Testis (tissue), 2 donors: ENCODE measurements at regions not wholly inside any gene's neighbourhood (a gene's known extent, or its start where the extent isn't known, plus 50 kb on each side); places are given as distances from the start of the nearest gene placed in this dataset.

Experiments used
- DNase-seq: peaks from one replicate; pipeline ENCODE4 v3.0.0-alpha.2; 2019
- H3K27ac ChIP-seq, 2 donors: fragments of 200-600 bp; sonication (generic); one replicate each; pipeline ENCODE4 v1.5.1; 2019
- H3K27me3 ChIP-seq: fragments of 200-600 bp; sonication (generic); one replicate; pipeline ENCODE4 v1.5.1; 2019
- H3K36me3 ChIP-seq: fragments of 200-600 bp; sonication (generic); one replicate; pipeline ENCODE4 v1.5.1; 2017; ENCODE audit warnings: low read depth; ENCODE audit errors: missing control alignments
- H3K4me1 ChIP-seq: fragments of 200-600 bp; sonication (generic); one replicate; pipeline ENCODE4 v1.5.1; 2019
- H3K4me3 ChIP-seq, 2 donors: fragments of 200-600 bp; sonication (generic); one replicate each; pipeline ENCODE4 v1.5.1; 2017 to 2019
- H3K9me3 ChIP-seq: fragments of 200-600 bp; sonication (generic); one replicate; pipeline ENCODE4 v1.5.1; 2017
- POLR2A ChIP-seq: fragments of 450-650 bp; IDR thresholded peaks from one replicate; pipeline ENCODE4 v1.6.1; 2017; ENCODE audit warnings: antibody characterized with exemption, mild to moderate bottlenecking, moderate library complexity
- WGBS, 2 donors: methylation state at CpG; one replicate each; pipeline ENCODE4 v1.1.5; 2018; 5-methylcytosine and 5-hydroxymethylcytosine counted together
- intact Hi-C: fragments of 100-400 bp; cut with DNase I; formaldehyde crosslinking; loops from one replicate; pipeline ENCODE4 v1.15.1; 2023; ENCODE audit warnings: low total_unique reads
- TF ChIP-seq, protein P1 (sequence below), 3 experiments: fragments of 450-650 bp in 2 of 3; fragments of 200-600 bp in 1 of 3; sonication (generic) in 1 of 3; IDR thresholded peaks; one replicate each; pipeline ENCODE4 v1.5.1; 2016 to 2019; ENCODE audit warnings: antibody characterized with exemption in 3 of 3, mild to moderate bottlenecking in 2 of 3, moderate library complexity in 1 of 3

DNA sequence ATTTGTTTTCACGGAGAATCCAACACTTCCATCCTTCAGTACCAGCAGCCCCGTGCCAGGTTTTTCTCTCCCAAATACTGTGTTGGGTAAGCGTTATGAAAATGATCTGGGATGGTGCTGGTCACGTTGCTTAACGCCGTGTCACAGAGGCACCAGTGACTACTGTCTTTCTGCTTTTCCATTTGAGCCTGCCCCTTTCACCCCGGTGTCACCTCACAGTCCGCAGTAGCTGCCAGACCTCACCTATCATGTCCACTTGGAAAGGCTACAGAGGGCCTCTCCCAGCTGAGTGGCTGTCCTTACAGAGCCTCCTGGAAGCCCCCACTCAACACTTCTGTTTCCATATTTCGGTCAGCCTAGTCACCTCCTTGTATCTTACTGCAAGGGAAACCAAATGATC is 176.5 kb upstream of the ARID1B start:
- Histone ChIP-seq H3K4me3 (no peak overlapping the region), H3K4me1 (peaks cover 23% of the 10 kb centered on the region), H3K36me3 (no peaks in the 10 kb centered on the region), H3K27ac (peak overlapping the region; percentile 77 to 93), H3K27me3 (no peaks in the 10 kb centered on the region), H3K9me3 (no peaks in the 10 kb centered on the region)
- intact Hi-C loops, result no loop called here
- no peak for TF ChIP-seq POLR2A
- TF ChIP-seq, protein P1, sequence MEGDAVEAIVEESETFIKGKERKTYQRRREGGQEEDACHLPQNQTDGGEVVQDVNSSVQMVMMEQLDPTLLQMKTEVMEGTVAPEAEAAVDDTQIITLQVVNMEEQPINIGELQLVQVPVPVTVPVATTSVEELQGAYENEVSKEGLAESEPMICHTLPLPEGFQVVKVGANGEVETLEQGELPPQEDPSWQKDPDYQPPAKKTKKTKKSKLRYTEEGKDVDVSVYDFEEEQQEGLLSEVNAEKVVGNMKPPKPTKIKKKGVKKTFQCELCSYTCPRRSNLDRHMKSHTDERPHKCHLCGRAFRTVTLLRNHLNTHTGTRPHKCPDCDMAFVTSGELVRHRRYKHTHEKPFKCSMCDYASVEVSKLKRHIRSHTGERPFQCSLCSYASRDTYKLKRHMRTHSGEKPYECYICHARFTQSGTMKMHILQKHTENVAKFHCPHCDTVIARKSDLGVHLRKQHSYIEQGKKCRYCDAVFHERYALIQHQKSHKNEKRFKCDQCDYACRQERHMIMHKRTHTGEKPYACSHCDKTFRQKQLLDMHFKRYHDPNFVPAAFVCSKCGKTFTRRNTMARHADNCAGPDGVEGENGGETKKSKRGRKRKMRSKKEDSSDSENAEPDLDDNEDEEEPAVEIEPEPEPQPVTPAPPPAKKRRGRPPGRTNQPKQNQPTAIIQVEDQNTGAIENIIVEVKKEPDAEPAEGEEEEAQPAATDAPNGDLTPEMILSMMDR (IDR thresholded peaks at IDR 0.05), result no peak
- DNase-seq, result no peak
- 58 to 59% methylated on average over 9 of the region's 9 CpGs for WGBS, 2 donors

DNA sequence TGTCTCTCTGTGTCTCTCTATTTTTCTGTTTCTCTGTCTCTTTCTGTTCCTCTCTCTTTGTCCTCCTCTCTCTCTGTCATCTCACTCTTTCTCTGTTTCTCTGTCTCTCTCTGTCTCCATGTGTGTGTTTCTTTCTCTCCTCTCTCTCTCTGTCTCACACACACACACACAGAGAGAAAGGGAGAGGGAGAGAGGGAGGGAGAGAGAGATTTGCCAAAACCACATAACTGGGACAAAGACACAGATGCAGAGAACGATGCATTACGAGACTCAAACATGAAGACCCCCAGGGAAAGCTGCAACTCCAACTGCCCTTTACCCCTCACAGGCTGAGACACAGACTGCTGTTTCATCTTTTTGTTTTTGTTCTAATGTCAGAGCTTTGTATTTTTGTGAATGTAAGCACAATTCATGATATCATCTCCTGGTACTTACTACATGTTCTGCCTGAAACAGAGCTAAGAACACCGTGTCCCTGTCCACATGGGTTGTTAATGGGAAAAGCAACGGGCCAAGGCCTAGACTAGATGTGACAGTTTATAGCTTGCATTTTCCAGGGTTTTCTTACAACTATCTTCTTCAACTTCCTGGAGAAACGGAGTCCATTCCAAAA is 177.1 kb upstream of the ARID1B start:
- Histone ChIP-seq H3K36me3 (no peaks in the 10 kb centered on the region), H3K27ac (peak overlapping the region; percentile 92 to 93), H3K4me1 (peaks cover 23% of the 10 kb centered on the region), H3K27me3 (no peaks in the 10 kb centered on the region), H3K9me3 (no peaks in the 10 kb centered on the region), H3K4me3 (no peak overlapping the region)
- DNase-seq, result peak; percentile 81
- intact Hi-C loops, result no loop called here
- no peak for TF ChIP-seq POLR2A
- TF ChIP-seq, protein P1 (IDR thresholded peaks at IDR 0.05), result no peak
- 43% methylated on average over 5 of the region's 5 CpGs for WGBS, 2 donors

DNA sequence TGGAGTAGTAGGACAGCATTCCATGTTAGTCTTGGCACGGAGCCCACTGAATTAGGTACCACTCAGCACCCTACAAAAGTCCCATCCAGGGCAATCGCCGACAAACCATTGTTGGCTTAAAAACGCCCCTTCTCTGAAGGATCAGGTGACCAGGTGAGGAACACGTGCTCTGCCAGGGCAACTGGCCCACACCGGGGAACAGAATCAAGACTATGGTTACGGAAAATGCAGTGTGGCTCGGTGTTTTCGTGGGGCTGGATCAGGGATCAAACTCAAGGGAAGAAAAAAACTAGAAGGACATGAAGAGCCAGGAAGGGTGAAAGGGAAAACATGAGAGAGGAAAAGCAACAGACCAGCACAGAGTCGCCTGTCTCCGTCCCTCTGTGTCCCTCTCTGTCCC is 177.8 kb upstream of the ARID1B start:
- 34 to 42% methylated on average over 11 of the region's 11 CpGs for WGBS, 2 donors
- H3K36me3 ChIP-seq, result no peaks in the 10 kb centered on the region
- H3K4me1 ChIP-seq, result peaks cover 23% of the 10 kb centered on the region
- H3K27ac ChIP-seq, result peak overlapping the region; percentile 92 to 93
- H3K9me3 ChIP-seq, result no peaks in the 10 kb centered on the region
- H3K27me3 ChIP-seq, result no peaks in the 10 kb centered on the region
- TF ChIP-seq POLR2A, result no peak
- TF ChIP-seq, protein P1 (IDR thresholded peaks at IDR 0.05), result no peak
- H3K4me3 ChIP-seq, result no peak overlapping the region
- DNase-seq, result peak; percentile 48
- intact Hi-C loops, result no loop called here

DNA sequence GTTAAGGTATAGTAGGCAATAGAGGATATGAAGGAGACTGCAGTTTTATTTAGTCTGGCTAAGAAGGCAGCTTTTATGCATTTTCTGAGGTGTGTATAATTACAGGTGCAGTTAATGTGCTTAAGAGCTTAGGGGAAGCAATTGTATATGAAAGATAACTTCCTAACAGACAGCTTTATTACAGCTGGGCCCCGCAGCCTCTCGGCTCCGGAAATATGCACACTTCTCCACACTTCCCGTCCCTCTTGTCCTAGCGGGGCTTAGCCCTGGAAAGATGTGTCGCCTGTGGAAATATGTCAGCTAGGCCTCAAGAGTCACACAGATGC is 178.4 kb upstream of the ARID1B start:
- no peaks in the 10 kb centered on the region for H3K9me3 ChIP-seq
- peaks cover 23% of the 10 kb centered on the region for H3K4me1 ChIP-seq
- DNase-seq, result no peak
- intact Hi-C loops, result no loop called here
- 47 to 71% methylated on average over 6 of the region's 6 CpGs for WGBS, 2 donors
- H3K4me3 ChIP-seq, result peak overlapping the region in 1 of 2 donors; percentile 1
- H3K36me3 ChIP-seq, result no peaks in the 10 kb centered on the region
- no peaks in the 10 kb centered on the region for H3K27me3 ChIP-seq
- peak overlapping the region; percentile 92 to 93 for H3K27ac ChIP-seq
- TF ChIP-seq, protein P1 (IDR thresholded peaks at IDR 0.05), result no peak
- TF ChIP-seq POLR2A, result no peak
